Heart left ventricle (tissue), 16 donors: ENCODE measurements at regions not wholly inside any gene's neighbourhood (a gene's known extent, or its start where the extent isn't known, plus 50 kb on each side); places are given as distances from the start of the nearest gene placed in this dataset.
A peak's percentile ranks its signal among the peaks of the same experiment; 100 is the strongest.
"Not testable (repeated sequence)": the region's sequence is repeated elsewhere in the genome, so short reads cannot be mapped to it uniquely, and the experiment has no call there.

ENCODE experiments used
- ATAC-seq, 4 donors: fragments of 200-7000 bp; cut with Tn5 transposase; one replicate each; pipeline ENCODE4 v1.9.1; 2020 to 2022; ENCODE audit warnings: moderate library complexity in 4 of 4, mild to moderate bottlenecking in 3 of 4, moderate number of reproducible peaks in 1 of 4
- DNase-seq, 5 donors: peaks; one replicate each; pipeline ENCODE4 v3.0.0-alpha.2; 2020
- H3K27ac ChIP-seq, 12 donors: fragments of 200-600 bp; sonication (generic) in 4 of 12; one replicate each; pipeline versions ENCODE4 v1.5.0 to v1.8.0; 2016 to 2022; ENCODE audit warnings: mild to moderate bottlenecking in 2 of 12
- H3K27me3 ChIP-seq, 9 donors: fragments of 200-600 bp; sonication (generic) in 2 of 9; one replicate each; pipeline versions ENCODE4 v1.5.1 to v1.8.0; 2016 to 2022; ENCODE audit warnings: mild to moderate bottlenecking in 3 of 9
- H3K36me3 ChIP-seq, 9 donors: fragments of 200-600 bp; sonication (generic) in 2 of 9; one replicate each; pipeline versions ENCODE4 v1.5.0 to v1.8.0; 2018 to 2022; ENCODE audit warnings: mild to moderate bottlenecking in 2 of 9
- H3K4me1 ChIP-seq, 12 donors: fragments of 200-600 bp; sonication (generic) in 4 of 12; one replicate each; pipeline versions ENCODE4 v1.5.0 to v1.8.0; 2016 to 2022; ENCODE audit warnings: mild to moderate bottlenecking in 3 of 12
- H3K4me3 ChIP-seq, 12 donors: fragments of 200-600 bp; sonication (generic) in 4 of 12; one replicate each; pipeline versions ENCODE4 v1.5.0 to v1.8.0; 2017 to 2022; ENCODE audit warnings: mild to moderate bottlenecking in 9 of 12, moderate library complexity in 4 of 12
- H3K9me3 ChIP-seq, 12 donors: fragments of 200-600 bp; sonication (generic) in 4 of 12; one replicate each; pipeline versions ENCODE4 v1.5.0 to v1.8.0; 2016 to 2022; ENCODE audit warnings: mild to moderate bottlenecking in 1 of 12
- POLR2A ChIP-seq, 2 donors: fragments of 450-650 bp; IDR thresholded peaks; one replicate each; pipeline ENCODE4 v1.6.1; 2017; ENCODE audit warnings: antibody characterized with exemption in 2 of 2, mild to moderate bottlenecking in 2 of 2, moderate library complexity in 2 of 2
- WGBS, 4 donors: extraction: QIAGEN DNeasy Blood & Tissue Kit in 2 of 4; methylation state at CpG; one replicate each; pipeline versions ENCODE4 v1.1.5 to v1.1.7; 2013 to 2018; 5-methylcytosine and 5-hydroxymethylcytosine counted together
- intact Hi-C, 10 donors: fragments of 100-400 bp; cut with DNase I; formaldehyde crosslinking; loops; one replicate each; pipeline versions ENCODE4 v1.11.1 to v1.14.2; 2022
- TF ChIP-seq, protein P1 (sequence below), 12 donors: fragments of 200-600 bp; sonication (generic) in 4 of 12; IDR thresholded peaks; one replicate each; pipeline versions ENCODE4 v1.5.0 to v1.8.0; 2018 to 2022; ENCODE audit warnings: antibody characterized with exemption in 12 of 12, mild to moderate bottlenecking in 5 of 12
- donor health status: ischemic (EF 13 %, LVEDD 7.1; RV severe dilation, severe dysfunction).
- donor health status: healthy with polysubstance abuse.
- donor health status: DM: no; HTN: yes; CAD: no.
- donor health status: DM: no; HTN: no; CAD: no.
- donor health status: ischemic (EF 25% LVEDD 6.9; RV normal size, moderate dysfunction).
- donor health status: ischemic (EF 25% LVEDD 5.7; RV mildly dilated, moderate dysfunction).
- donor health status: healthy.
- donor health status: DM: yes; HTN: yes; CAD: no.
- donor health status: ischemic (EF 35%, LVEDD 5.7; RV mildly dilated, moderate dysfunction).
- donor health status: nonischemic (EF 11% LVEDD 7.7; RV severe dilation, severe dysfunction).
- donor health status: DM: yes; HTN: yes; CAD: no.
- donor health status: PGD.
- donor health status: ischemic (EF 29% LVEDD 5.4; RV normal size, mild dysfunction).
- donor health status: nonischemic (EF 23%, LVEDD 6.1; RV moderate dilation, normal function).

DNA sequence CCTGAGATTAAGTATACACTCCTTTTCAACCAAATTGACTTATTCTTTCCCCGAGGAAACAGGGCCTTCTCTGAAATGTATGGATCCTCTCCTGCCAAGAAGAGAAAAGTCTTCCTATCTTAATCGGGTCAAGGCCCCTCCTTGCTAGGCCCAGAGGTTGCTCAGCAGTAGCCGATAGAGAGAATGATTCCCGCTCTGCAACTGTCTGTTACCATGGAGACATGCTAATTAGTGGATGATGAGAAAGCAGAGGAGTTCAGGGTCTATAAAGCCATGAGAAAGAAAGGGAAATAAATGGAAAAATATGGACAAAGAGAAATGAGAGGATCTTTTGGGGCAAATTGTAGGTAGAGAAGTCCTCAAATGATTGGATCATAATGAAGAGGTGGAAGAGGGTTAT, 103.5 kb downstream of the POU4F1 start:
- intact Hi-C loops, result no loop called here
- 39 to 46% (median 42%) methylated on average over 4 of the region's 4 CpGs for WGBS, 4 donors
- H3K9me3 ChIP-seq, result no peaks in the 10 kb centered on the region
- DNase-seq (no peak), ATAC-seq (no peak)
- TF ChIP-seq, protein P1, sequence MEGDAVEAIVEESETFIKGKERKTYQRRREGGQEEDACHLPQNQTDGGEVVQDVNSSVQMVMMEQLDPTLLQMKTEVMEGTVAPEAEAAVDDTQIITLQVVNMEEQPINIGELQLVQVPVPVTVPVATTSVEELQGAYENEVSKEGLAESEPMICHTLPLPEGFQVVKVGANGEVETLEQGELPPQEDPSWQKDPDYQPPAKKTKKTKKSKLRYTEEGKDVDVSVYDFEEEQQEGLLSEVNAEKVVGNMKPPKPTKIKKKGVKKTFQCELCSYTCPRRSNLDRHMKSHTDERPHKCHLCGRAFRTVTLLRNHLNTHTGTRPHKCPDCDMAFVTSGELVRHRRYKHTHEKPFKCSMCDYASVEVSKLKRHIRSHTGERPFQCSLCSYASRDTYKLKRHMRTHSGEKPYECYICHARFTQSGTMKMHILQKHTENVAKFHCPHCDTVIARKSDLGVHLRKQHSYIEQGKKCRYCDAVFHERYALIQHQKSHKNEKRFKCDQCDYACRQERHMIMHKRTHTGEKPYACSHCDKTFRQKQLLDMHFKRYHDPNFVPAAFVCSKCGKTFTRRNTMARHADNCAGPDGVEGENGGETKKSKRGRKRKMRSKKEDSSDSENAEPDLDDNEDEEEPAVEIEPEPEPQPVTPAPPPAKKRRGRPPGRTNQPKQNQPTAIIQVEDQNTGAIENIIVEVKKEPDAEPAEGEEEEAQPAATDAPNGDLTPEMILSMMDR (IDR thresholded peaks at IDR 0.05), result no peak
- TF ChIP-seq POLR2A (IDR thresholded peaks at IDR 0.05), result no peak
- no peaks in the 10 kb centered on the region for H3K27me3 ChIP-seq
- no peak overlapping the region for H3K27ac ChIP-seq
- H3K4me3 ChIP-seq, result no peak overlapping the region
- no peaks in the 10 kb centered on the region for H3K36me3 ChIP-seq
- no peaks in the 10 kb centered on the region for H3K4me1 ChIP-seq

DNA sequence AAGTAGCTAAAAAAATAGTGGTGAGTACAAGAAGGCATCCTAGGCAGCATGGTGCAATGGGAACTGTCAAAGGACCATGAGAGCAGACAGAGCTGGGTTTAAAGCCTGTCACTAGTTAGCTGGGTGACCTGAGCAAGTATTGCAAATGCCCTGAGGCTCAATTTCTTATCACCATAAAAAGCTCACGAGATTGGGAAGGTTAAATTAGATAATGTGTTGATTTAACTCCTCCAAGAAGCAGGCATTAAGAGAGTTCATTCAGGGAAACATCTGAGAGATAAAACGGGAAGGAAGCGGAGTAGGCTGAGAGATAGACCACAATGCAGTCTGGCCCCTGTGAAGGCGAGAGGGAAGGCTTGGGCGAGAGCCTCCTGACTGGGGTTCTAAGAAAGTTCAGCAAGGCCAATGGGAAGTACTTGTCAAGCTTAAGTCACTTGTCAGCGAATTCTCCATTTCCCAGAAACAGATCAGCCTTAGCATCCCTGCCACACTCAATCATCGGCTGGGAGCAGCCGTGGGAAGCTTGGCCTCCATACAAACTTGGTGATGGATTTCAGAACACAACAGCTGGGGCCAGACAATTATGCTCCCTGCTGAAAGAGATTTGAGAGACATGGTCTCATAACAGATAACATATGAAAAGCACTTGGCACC, 105.5 kb downstream of the POU4F1 start:
- Histone ChIP-seq H3K4me3 (no peak overlapping the region), H3K4me1 (no peaks in the 10 kb centered on the region), H3K9me3 (peaks cover 0 to under 1% (median 0%) of the 10 kb centered on the region in 12 donors), H3K27me3 (no peaks in the 10 kb centered on the region), H3K27ac (no peak overlapping the region), H3K36me3 (no peaks in the 10 kb centered on the region)
- DNase-seq, result no peak
- WGBS, 4 donors, result 22 to 29% (median 27%) methylated on average over 8 of the region's 8 CpGs
- intact Hi-C loops, result no loop called here
- no peak for TF ChIP-seq POLR2A (IDR thresholded peaks at IDR 0.05)
- TF ChIP-seq, protein P1 (IDR thresholded peaks at IDR 0.05), result no peak
- peak in 2 of 4 donors; percentile 51 to 65 for ATAC-seq

DNA sequence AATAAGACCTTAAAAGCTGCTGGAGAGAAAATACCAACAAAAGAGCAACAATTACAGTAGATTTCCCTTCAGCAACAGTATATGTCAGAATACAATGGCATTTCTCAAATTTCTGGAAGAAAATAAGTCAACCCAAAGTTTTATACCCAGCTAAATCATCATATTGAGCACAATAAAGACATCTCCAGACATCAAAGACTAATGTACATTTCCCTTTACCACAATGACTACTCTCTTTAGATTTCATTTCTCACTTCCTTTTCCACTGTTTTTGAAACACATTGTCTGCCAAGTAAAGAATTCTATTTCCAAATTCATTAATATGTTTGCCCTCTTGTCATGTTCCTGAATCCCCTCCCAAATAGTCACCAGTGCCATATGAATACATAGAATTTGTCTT, 111.4 kb downstream of the POU4F1 start:
- Histone ChIP-seq H3K4me1 (no peaks in the 10 kb centered on the region), H3K36me3 (no peaks in the 10 kb centered on the region), H3K27ac (no peak overlapping the region), H3K4me3 (no peak overlapping the region), H3K27me3 (no peaks in the 10 kb centered on the region), H3K9me3 (peaks cover 0 to 18% (median 0%) of the 10 kb centered on the region in 12 donors)
- intact Hi-C loops, result no loop called here
- TF ChIP-seq, protein P1 (IDR thresholded peaks at IDR 0.05), result no peak
- TF ChIP-seq POLR2A (IDR thresholded peaks at IDR 0.05), result no peak
- ATAC-seq (no peak), DNase-seq (no peak)

DNA sequence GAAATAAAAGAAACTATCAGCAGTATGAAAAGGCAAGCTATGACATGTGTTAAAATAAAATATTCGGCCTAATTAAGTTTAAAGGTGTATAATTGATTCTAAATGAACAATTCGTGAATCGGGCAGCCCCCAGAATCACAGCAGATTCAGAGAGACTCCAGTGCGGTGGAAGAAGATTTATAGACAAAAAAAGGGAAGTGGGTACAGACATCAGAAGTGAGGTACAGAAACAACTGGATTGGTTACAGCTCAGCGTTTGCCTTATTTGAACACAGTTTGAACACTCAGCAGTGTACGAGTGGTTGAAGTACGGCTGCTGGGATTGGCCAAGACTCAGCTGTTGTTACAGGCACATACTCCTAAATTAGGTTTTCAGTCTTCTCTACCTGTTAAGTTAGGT, 113.1 kb downstream of the POU4F1 start:
- peaks cover 0 to 18% (median 0%) of the 10 kb centered on the region in 12 donors for H3K9me3 ChIP-seq
- H3K36me3 ChIP-seq, H3K4me1 ChIP-seq, ATAC-seq, H3K4me3 ChIP-seq, H3K27me3 ChIP-seq, H3K27ac ChIP-seq, DNase-seq, intact Hi-C loops: not testable (repeated sequence)
- 80 to 89% (median 84%) methylated on average over 7 of the region's 7 CpGs for WGBS, 4 donors

DNA sequence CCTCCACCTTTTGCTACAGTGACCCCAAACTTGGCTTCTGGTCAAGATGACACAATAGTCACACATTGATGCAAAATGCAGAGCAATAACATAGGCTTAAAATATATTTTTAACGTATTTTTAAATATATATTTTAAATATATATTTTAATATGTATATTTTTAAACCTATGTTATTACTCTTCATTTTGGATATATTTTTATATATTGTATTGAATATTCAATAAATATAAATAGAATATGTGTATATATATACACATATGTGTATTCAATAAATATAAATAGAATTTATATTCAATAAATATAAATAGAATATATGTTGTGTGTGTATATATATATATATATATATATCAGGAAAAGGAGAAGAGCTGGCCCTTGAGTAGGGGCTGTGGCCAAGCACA, 115.6 kb downstream of the POU4F1 start:
- Histone ChIP-seq H3K4me3 (no peak overlapping the region), H3K27me3 (no peaks in the 10 kb centered on the region), H3K4me1 (no peaks in the 10 kb centered on the region), H3K9me3 (peaks cover 0 to 18% (median 0%) of the 10 kb centered on the region in 12 donors), H3K36me3 (no peaks in the 10 kb centered on the region), H3K27ac (no peak overlapping the region)
- DNase-seq (no peak), ATAC-seq (no peak)
- WGBS, 4 donors, result 65 to 78% (median 73%) methylated on average over 1 of the region's 1 CpG
- TF ChIP-seq, protein P1 (IDR thresholded peaks at IDR 0.05), result no peak
- TF ChIP-seq POLR2A (IDR thresholded peaks at IDR 0.05), result no peak
- intact Hi-C loops, result no loop called here
